Stimulated activated CD4-positive, alpha-beta T cell treated with anti-CD3 and anti-CD28 coated beads, Interleukin-15, amount 100 ng/mL, for 24 hours (primary cell): ENCODE measurements at regions not wholly inside any gene's neighbourhood (a gene's known extent, or its start where the extent isn't known, plus 50 kb on each side); places are given as distances from the start of the nearest gene placed in this dataset.
A peak's percentile ranks its signal among the peaks of the same experiment; 100 is the strongest.
"Not testable (repeated sequence)": the region's sequence is repeated elsewhere in the genome, so short reads cannot be mapped to it uniquely, and the experiment has no call there.

ENCODE experiments used
- DNase-seq: peaks from one replicate; pipeline ENCODE4 v3.0.0-alpha.2; 2020

DNA sequence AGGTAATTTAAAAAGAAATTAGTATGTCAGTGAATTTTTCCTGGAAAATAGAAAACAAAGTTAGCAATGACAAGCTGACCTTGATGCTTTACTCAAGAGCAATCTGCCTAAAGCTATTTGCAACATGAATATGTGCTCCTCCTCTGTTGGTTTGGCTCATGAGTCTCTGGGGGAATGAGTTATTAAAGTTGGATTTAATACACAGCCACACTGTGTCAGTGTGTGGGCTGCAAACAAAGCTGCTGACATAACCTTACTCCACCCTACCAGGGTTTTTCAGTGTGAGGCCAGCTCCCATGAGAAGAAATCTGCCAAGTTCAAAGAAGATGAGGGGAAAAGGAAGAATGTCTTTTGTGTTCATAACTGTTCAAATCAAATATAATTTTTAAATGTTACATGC is 280.5 kb downstream of the TLL1 start:
- no peak for DNase-seq

DNA sequence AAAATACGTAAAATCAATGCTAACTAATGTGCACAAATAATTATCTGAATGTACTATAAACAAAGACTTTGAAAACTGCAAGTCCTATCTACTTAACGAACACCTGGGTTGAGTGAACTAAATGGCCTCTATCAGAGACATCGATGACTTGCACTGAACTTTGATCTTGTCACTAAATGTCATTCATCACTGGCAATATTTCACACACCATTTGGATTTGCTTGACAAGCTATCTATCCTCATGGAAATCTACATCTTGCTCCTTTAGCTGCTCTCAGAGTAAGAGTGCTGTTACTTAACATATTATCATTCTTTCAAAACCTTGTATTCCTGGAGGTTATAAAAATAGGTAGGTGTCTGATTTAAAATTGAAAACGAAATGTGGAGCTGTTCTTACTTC is 289.3 kb downstream of the TLL1 start:
- DNase-seq = no peak

DNA sequence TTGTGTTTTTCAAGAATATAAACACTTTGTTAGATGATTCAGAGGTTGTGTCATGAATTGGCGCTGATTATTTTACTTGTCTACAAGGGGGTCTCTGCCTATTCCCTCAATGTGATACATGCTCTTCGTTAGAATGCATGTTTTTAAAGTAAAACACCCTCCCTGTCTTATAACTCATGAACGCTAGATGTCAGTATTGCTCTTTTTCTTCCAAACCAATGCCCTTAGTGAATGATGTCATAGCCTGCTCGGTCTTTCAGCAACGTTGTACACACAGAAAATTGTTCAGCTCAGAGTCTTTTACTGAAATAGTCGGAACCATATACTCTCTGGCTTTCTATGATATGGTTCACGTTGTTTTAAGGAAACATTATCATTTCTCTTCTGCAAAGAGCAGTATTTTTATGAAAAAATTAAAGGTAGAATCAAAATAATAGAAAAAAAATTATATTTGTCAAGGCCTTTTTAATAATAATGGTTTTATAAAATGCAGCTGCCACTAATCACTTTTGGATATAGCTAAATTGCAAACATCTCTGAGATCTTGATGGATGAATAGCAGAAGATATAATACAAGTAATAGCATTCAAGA is 292.9 kb downstream of the TLL1 start:
- peak; percentile 1 for DNase-seq

DNA sequence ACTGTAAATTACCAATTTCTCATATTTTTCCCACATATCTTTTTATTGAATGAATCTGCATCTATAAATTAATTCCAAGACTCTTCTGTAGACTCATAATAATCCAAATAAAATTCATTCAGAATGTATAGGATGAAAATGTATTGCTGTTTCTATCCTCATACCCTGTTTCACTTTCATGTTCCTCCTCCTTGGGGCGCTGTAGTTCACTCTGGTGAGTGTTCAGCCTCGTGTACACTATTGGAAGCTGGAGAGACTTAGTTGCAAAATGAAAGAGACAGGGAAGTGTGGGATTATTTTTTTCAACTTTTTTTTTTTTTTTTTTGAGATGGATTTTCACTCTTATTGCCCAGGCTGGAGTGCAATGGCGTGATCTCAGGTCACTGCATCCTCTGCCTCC is 296.1 kb downstream of the TLL1 start:
- no peak for DNase-seq

DNA sequence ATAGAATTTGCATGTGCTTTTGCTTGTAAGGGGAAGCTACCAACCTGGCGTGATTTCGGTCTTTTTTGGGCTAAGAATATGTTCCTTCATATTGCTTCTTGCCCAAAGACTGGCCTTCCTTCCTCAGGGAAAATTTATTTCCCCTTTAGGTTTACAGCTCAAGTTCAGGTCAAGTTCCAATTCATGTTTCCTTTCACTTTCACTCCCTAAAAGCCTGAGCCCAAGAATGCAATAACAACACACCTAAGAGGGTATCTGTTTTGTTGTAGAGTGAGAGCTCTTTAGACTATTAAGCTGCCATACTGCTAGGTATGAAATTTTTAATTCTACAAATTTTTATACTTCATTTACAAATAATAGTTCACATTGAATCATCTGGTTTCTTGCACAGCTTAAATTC is 299.6 kb downstream of the TLL1 start:
- DNase-seq = no peak

DNA sequence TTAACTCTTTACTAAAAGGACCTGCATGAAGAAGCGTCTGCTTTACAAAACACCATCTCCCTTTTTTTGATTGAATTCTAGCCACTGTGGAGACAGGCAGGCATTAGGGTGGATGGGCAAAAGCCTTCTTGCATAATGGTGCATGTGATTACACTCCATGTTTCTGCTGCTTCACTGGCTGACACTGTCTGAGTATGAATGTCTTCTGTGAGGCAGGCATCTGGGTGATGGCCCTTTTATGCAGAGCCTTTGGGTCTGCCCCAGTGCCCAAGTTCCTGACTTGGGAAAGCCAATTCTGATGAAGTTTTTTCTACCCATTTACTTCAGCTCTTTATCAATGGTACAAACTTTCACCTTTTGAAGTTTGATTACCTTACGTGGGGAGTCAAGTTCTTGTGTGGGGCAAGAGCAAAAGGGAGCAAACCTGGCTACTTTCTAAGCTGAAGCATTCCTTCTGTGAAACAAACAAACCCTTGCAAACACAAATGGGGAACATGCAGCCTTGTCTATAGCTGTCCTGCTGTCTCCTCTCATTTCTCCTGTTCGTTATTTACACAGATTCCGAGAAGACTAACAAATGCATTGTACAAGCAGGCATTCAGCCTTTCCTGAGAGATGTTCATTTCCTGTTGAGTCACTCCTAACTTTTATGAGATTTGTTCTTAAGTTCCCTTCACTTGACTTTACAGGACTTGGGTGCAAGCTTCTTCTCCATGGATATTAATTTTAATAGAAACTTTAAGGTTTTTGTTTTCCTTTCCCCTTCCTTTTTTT is 301.9 kb downstream of the TLL1 start:
- DNase-seq = no peak

DNA sequence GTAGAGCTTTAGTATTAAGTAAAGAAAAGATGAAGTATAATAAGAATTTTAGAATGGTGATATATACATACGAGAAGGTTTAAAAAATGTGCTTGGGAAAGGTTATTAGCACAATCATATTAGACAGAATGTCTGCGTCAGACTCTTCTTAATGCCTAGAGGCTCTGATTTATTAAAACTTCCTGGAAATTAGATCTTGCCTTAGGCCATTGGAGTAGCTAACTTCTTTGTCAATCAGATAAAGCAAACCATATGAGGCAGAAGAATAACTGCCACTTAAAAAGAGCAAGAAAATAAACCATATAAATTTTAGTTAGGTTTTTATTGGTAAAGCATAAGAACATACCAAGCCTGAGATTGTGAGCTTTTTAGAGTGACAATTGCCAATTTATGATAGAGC is 309.1 kb downstream of the TLL1 start:
- no peak for DNase-seq

DNA sequence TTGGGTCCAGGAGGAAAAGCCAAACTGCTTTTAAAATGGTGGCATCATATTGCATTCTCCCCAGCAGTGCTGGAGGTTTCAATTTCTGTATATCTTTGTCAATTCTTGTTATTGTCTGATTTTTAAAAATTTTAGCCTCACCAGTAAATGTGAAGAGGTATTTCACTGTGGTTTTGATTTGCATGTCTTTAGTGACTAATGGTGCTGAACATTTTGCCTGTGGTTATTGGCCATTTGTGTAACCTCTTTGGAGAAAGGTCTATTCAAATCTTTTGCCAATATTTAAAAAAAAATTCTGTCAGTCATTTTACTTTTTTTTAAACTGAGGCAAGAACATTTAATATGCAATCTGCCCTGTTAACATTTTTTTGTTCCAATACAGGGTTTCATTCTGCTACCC is 322.1 kb downstream of the TLL1 start:
- DNase-seq = no peak

DNA sequence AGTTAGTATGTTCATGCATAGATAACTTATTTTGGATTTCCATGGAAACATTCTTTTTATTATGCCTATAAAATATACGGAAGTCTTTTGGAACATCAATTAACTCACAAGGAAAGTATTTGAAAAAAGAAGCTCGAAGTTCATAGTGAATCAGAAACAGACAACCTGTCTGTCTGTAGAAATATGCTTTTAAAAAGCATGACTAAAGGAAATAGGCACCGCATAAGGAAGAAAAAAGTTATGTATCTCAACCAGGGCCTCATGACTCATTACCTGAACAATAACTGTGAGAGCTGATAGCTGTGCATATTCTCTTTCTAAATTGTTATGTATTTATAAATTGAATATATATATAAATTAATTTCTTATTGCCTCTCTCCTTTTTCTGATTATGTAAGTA is 324.1 kb downstream of the TLL1 start:
- DNase-seq = no peak

DNA sequence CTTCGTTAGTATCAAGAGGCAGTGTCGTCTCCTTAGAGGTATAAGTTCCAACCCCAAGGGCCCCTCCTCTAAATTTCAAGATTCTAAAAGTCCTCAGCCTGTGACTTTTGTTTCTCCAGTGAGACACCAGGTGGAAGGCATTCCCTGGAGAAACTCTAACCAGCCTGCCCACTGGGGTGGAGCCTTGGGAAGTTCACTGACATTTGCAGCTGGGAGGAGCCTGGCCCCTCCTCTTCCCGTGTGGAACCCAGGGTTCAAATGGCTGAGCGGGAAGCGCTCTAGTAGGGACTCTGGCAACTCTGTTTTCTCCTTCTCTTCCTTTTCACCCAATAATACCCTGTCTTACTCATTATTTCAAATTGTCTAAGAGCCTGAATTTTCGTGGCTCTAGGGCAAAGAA is 325.0 kb downstream of the TLL1 start:
- no peak for DNase-seq

DNA sequence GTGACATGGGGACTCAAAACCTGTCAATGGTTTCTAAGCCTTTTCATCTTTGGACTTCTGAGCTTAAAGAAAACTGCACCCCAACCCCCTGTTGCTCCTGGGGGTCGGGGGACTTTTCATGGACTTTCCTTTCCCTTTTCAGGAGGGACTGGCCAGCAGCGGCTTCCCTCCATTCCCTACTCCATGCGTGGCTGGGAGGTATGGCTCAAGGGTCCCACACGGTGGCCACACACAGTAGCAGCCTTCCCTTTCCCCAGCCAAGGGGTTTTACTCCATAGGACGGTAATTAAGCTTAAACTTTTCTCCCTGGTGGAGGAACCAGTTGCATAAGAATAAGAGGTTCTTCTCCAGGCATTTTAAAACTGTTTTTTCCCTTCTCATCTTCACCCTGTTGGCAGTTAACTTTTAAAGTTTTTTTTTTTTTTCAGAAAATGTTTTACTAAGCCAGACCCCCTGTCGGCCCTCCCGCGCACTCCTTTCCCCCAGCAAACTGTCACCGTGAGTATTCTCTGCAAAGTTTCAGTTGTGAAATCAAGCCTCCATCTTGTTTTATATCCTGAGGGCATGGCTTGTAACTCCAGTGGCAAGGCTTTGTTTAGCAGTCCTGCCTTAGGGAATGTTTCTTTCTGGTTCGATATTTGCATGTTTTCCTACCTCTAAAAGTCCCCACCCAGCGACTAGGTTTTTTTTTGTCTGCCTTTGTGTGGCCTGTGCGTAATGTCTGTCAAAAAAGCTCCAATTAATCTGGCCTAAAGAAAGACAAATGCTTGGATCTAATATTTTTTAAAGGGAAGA is 325.7 kb downstream of the TLL1 start:
- no peak for DNase-seq

DNA sequence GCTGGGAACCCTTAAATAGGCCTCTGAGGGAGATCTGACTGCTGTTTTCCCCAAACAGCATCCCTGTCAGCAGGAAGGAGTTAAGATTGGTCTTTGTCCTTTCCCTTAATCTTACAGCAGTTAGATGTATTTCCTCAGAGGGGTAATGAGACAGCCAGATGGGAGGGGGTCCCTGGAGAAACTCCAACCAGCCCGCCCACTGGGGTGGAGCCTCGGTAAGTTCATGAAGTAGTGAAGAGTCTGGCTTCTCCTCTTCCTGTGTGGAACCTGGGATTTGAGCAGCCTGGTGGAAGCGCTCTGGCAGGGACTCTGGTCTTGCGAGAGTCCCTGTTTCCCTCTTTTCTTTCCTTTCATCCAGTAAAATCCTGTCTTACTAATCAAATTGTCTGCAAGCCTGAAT is 330.0 kb downstream of the TLL1 start:
- no peak for DNase-seq

DNA sequence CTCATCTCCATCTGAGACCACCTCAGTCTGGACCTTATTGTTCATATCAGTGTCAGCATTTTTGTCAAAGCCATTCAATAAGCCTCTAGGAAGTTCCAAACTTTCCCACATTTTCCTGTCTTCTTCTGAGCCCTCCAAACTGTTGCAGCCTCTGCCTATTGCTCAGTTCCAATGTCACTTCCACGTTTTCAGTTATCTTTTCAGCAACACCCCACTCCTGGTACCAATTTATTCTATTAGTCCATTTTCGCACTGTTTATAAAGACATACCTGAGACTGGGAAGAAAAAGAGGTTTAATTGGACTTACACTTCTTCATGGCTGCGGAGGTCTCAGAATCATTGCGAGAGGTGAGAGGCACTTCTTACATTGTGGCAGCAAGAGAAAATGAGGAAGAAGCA is 339.3 kb downstream of the TLL1 start:
- DNase-seq = not testable (repeated sequence)

DNA sequence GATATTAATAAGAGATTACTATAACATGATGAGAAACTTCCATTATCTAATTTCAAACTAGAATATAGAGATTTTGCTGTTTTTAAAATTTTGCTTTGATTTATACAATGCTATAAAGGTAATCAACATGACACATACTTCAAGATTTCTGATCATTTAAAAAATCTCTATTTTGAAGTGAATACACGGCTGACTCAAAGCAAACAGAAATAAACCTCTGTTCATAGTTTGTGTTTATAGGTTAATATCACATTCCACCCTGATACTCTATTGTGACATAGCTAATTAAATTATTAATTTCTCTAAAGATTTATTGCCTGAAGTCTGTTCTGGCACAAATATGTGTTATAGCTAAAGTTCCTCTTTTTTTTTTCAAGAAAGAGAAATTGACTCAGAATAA is 349.2 kb downstream of the TLL1 start:
- no peak for DNase-seq

DNA sequence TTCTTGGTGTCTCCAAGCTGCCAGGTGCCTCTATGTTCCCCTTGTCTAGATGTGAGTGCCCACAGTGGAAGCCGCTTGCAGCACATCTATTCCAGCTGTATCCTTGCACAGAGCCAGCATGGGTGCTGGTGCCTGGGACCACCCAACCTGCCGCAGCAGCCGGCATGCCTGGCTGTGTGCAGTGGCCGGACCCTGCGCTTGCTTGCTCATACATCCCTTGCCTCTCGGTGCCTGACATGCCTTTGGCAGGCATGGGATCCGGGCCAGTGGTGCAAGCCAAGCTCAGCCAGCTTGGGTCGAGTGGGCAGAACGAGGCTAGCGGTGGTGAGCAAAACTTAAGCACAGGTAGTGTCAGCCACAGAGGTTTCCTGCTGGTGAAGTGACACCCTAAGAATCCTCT is 355.1 kb downstream of the TLL1 start:
- DNase-seq = no peak

DNA sequence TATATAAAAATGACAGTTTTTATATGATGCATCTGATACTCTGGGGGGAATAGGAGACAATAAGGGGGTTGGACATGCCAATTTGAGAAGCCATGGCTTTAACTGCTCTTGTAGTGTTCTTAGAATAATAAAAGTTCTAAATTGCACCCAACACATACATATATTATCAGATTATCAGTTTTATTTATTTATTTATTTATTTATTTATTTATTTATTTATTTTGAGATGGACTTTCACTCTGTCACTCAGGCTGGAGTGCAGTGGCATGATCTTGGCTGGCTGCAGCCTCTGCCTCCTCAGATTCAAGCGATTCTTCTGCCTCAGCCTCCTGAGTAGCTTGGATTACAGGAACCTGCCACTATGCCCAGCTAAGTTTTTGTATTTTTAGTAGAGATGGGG is 356.8 kb downstream of the TLL1 start:
- DNase-seq = no peak

DNA sequence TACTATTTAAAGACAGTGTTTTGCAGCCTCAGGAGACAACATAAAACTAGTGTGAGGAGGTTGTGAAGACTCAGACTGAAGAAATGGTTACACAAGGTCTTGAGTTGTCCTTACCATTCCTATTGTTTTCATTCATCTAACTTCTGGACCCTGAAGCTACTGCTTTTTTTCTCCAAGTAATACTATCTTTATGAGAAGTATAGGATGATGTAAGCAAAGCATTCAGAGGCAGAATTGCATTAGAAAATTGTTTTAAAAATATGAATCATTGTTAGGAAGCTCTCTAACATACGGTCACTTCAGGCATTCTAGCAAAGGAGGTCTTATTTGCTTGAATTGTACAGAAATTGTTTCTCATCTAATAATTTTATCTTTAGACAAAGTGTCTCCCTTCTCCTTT is 357.8 kb downstream of the TLL1 start:
- DNase-seq = no peak

DNA sequence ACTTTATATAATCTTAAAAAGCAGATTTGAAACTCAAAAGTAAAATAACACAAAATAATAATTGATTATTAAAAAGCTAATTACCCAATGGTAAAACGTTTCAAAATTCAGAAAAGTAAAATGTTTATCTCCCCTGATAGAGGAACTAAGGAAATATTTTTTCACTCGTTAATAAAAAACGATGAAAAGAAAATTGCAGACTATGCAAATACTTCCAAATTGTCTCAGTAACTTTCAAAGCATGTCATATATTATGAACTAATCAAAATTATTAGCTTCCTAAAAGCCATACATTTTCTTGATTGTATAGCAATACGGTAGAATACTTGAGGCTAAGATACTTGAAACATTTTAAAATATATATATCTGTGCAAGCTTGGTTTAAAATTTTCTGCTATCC is 366.3 kb downstream of the TLL1 start:
- DNase-seq = no peak

DNA sequence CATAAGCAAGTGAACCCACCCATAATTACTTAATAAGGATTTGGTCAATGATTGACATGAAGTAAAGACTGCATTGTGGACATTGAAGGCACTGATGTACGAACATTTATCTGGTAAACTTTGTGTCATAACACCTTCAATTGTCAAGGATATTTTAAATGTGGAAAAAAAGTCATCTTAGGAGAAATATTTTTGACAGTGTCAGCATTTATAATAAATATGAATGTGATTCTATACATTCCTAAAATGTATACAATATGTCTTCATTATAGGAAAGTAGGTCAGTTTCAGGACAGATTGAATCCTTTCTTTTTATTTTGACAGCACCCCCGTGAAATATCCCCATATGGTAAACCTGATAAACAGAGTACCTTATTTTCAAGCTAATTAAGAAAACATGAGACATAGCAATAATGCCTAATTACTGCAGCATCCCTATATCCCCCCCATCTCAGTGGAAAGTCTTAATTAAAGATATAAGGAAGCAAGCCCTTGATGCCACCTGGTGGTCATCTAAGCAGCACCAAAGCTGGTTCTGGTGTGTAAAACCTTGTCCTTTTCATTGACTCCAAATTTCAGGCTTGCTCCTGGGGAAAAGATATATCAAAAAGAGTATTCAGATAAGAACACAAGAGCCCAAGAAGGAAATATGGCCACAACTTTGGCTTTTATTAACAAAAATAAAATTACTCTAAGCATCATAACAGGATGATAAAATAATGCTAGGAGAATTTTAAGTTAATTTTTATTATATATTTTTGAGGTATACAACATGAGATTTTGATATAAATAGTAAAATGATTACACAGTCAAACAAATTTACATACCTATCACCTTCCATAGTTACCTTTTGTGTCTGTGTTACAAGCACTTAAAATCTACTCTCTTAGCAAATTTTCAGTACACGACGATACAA is 379.7 kb downstream of the TLL1 start:
- DNase-seq = no peak

DNA sequence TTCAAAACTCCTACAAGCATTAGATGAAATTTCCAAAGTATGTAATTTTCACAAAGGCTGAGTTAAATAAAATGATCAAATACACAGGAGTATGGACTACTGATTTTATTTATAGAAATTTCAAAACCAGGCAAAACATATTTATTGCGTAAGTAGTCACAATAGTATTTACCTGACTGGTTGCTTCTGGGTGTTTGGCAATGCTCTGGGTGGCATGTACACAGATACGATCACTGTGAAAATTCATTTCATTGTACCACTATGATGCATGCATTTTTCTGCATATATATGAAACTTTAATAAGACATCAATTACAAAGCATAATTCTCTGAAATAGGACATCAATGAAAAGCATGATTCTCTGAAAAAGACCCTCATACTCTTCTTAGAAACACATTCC is 384.2 kb downstream of the TLL1 start:
- no peak for DNase-seq

DNA sequence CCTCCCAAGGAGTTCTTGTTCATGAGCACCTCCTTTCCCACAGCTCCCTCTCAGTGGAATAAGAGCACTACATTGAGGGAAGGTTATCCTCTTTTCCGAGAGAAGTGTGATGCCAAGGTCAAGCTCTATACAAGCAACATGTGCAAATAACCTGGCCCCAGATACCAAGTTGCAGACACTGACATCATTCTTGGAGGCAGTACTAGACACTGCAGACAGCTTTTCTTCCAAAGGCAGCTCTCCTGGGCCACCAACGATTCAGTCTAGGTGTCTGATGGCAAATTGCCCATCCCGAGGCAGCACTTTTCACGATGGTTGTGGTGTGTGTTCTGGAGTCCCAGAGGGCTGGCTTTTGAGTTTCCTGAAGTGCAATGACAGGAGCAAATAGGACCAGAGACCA is 384.9 kb downstream of the TLL1 start:
- no peak for DNase-seq

DNA sequence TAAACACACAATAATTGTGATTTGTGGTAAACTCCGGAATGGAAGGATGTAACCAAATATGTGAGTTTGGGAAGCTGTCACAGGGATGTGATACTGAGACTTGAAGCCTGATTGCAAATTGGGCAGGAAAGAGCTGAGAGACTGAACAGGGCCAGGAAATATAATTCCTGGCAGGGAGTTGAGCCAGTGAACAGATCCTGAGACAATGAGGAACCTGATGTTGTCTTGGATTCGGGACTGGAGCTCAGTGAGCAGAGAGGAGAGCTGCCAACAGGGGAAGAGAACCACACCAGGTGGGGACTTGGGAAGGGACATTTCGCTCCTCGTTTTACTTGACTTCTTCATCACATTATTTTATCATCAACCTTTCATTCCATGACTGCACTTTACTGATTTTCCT is 386.0 kb downstream of the TLL1 start:
- no peak for DNase-seq

DNA sequence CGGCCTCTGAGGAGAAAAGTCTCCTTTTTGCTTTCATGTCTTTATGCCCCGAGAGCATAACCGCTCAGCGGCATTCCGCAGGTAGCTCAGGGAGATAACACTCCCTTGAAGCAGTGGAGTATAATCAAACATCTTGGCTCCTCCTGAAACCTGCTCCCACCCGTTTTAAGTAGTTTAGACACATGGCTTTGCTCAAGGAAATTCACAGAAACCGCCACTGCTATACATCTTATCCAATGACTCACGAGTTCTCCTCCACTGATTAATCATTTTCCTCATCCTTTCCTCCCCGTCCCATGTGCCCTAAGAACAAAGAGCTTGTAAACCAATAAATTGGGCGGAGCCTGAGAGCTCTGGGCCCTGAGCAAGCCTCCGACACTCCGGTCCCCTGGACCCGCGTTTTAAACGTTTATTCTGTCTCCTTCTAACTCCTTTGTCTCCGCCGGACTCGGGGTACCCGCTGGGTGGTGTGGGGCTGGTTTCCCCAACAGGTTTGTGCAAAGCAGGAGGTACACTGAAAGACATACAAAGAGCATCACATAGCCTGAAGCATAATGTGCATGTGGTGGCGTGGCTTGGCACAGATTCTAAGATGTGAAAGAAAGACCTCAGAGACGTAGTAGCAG is 401.2 kb downstream of the TLL1 start:
- DNase-seq = no peak
